GM12874 (cell line): ENCODE measurements at regions not wholly inside any gene's neighbourhood (a gene's known extent, or its start where the extent isn't known, plus 50 kb on each side); places are given as distances from the start of the nearest gene placed in this dataset.

Experiments used
- TF ChIP-seq, protein P1 (sequence below): IDR thresholded peaks from 2 replicates; pipeline ENCODE4 v1.5.1; 2011; ENCODE audit warnings: low read depth, mild to moderate bottlenecking, control low read depth, low read length, moderate library complexity; ENCODE audit not compliant: insufficient read depth

DNA sequence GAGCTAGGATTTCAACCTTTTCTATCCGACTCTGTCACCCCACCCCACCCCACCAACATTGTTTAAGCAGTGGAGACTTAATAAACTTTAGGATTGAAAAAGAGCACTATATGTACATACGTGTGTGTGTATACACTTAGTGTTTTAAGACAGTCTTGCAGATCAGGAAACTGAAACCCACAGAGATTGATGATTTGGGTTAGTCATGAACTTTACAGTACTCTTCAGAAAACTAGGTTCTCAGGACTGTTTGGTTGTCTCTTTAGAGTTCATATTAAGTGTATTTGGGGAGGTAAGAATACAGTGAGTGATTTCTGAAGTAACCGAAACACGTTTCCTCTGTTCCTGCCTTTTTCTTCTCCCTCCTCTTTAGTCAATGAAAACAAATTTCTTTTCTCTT, 1043.1 kb downstream of the TLE1 start:
- TF ChIP-seq, protein P1, sequence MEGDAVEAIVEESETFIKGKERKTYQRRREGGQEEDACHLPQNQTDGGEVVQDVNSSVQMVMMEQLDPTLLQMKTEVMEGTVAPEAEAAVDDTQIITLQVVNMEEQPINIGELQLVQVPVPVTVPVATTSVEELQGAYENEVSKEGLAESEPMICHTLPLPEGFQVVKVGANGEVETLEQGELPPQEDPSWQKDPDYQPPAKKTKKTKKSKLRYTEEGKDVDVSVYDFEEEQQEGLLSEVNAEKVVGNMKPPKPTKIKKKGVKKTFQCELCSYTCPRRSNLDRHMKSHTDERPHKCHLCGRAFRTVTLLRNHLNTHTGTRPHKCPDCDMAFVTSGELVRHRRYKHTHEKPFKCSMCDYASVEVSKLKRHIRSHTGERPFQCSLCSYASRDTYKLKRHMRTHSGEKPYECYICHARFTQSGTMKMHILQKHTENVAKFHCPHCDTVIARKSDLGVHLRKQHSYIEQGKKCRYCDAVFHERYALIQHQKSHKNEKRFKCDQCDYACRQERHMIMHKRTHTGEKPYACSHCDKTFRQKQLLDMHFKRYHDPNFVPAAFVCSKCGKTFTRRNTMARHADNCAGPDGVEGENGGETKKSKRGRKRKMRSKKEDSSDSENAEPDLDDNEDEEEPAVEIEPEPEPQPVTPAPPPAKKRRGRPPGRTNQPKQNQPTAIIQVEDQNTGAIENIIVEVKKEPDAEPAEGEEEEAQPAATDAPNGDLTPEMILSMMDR: no peak

- TF ChIP-seq, protein P1: no peak
Measured at GRCh38 chr9:80644044-80644443, 1045.3 kb downstream of the TLE1 start.

GRCh38 chr9:80635065-80635464, 1054.3 kb downstream of the TLE1 start:
- TF ChIP-seq, protein P1: no peak

DNA sequence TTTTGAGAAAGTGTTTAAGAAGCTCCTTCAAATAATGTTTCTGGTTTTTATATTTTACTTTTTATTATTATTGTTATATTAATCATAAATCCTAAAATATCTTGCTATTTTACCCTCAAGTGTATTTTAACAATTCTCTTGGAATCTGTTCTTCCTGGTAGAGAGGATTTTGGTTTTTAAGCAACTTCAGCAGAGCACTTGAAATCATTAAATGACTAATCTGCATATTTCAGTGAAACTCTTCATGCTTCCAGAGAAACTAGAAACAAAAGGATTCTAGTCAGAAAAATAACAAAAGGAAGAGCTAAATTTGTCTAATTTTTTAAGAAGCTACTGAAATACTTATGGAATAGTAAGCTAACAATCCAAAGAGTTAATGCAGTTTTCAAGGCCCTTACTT, 1057.3 kb downstream of the TLE1 start:
- TF ChIP-seq, protein P1: no peak

- TF ChIP-seq, protein P1: no peak
Measured at GRCh38 chr9:80622508-80622907, 1050.7 kb downstream of the TLE4 start.

DNA sequence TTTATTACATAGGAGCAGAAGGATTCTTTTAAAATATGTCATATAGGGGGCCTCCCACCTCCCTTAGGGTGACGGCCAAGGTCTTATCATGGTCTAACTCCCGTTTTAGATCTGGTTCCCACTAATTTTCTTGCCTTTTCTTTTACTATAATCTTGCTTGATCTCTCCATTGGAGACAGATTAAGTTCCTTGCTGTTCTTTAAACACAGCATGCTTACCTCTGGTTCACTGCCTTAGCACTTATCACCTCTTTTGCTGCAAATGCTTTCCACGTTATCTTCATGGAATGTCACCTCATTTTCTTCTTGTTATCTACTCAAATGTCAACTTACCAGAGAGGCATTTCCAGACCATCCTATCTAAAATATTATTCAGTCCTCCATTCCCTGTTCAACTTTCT, 1047.6 kb downstream of the TLE4 start:
- TF ChIP-seq, protein P1: no peak

GRCh38 chr9:80615964-80616363, 1044.2 kb downstream of the TLE4 start:
- TF ChIP-seq, protein P1: no peak

- TF ChIP-seq, protein P1: no peak
Measured at GRCh38 chr9:80605793-80606192, 1034.0 kb downstream of the TLE4 start.
